ENCODE measurements at regions not wholly inside any gene's neighbourhood (a gene's known extent, or its start where the extent isn't known, plus 50 kb on each side); places are given as distances from the start of the nearest gene placed in this dataset.

GRCh38 chr9:82376677-82377232, 388.2 kb downstream of the SPATA31D1 start:
- no peaks in the 10 kb centered on the region for H3K36me3 ChIP-seq (ENCODE audit: low read depth, low read length)
- H3K9me2 ChIP-seq (replicated peaks; ENCODE audit: low read length) = no peaks in the 10 kb centered on the region
- no peak overlapping the region for H3K27ac ChIP-seq (ENCODE audit: low read length)
- no peak overlapping the region for H3K4me2 ChIP-seq (ENCODE audit: low read length)
- H3F3A ChIP-seq (ENCODE audit: low read length, unreplicated experiment) = no peaks in the 10 kb centered on the region
- no peaks in the 10 kb centered on the region for H3K27me3 ChIP-seq (ENCODE audit: low read length)
- no peaks in the 10 kb centered on the region for H4K20me1 ChIP-seq (ENCODE audit: low read length)
- no peaks in the 10 kb centered on the region for H3K79me2 ChIP-seq (ENCODE audit: low read length)
- intact Hi-C loops (cut with micrococcal nuclease) = no loop called here
- H3K9ac ChIP-seq (ENCODE audit: low read length) = no peak overlapping the region
- ChIA-PET POLR2A (ENCODE audit: unreplicated experiment) (no interaction called here), CTCF (no interaction called here)
- no peaks in the 10 kb centered on the region for H3K4me1 ChIP-seq (ENCODE audit: insufficient read depth, low read length)
- H3K9me3 ChIP-seq (ENCODE audit: low read length) = no peaks in the 10 kb centered on the region
- TF ChIP-seq EZH2 (IDR thresholded peaks at IDR 0.05; ENCODE audit: low read length, unreplicated experiment) (no peak), EZH2phosphoT487 (IDR thresholded peaks at IDR 0.05; ENCODE audit: borderline replicate concordance, low read length) (no peak), CTCF (conservative IDR thresholded peaks at IDR 0.05; ENCODE audit: low read depth, low read length) (no peak)
- no peak for DNase-seq
- BruUV-seq (replicated peaks) = no TSS peak
- no peak overlapping the region for H2AFZ ChIP-seq (ENCODE audit: low read length)
- no peak overlapping the region for H3K4me3 ChIP-seq (ENCODE audit: low read length)
- ATAC-seq = no peak

- no peaks in the 10 kb centered on the region for H3K9me3 ChIP-seq (ENCODE audit: low read length)
- intact Hi-C loops (cut with micrococcal nuclease) = no loop called here
- POLR2A ChIA-PET (ENCODE audit: unreplicated experiment) = no interaction called here
- no peaks in the 10 kb centered on the region for H3K4me1 ChIP-seq (ENCODE audit: insufficient read depth, low read length)
- H3K27ac ChIP-seq (ENCODE audit: low read length) = no peak overlapping the region
- H3K9me2 ChIP-seq (replicated peaks; ENCODE audit: low read length) = no peaks in the 10 kb centered on the region
- CTCF ChIA-PET = no interaction called here
- H3K4me3 ChIP-seq (ENCODE audit: low read length) = no peak overlapping the region
- BruUV-seq (replicated peaks) = no TSS peak
- no peak overlapping the region for H3K4me2 ChIP-seq (ENCODE audit: low read length)
- H3K9ac ChIP-seq (ENCODE audit: low read length) = no peak overlapping the region
- DNase-seq (no peak), ATAC-seq (no peak)
- no peaks in the 10 kb centered on the region for H4K20me1 ChIP-seq (ENCODE audit: low read length)
- TF ChIP-seq EZH2phosphoT487 (IDR thresholded peaks at IDR 0.05; ENCODE audit: borderline replicate concordance, low read length) (no peak), EZH2 (IDR thresholded peaks at IDR 0.05; ENCODE audit: low read length, unreplicated experiment) (no peak)
- H3K79me2 ChIP-seq (ENCODE audit: low read length) = no peaks in the 10 kb centered on the region
- H3K27me3 ChIP-seq (ENCODE audit: low read length) = no peaks in the 10 kb centered on the region
- no peaks in the 10 kb centered on the region for H3F3A ChIP-seq (ENCODE audit: low read length, unreplicated experiment)
- no peaks in the 10 kb centered on the region for H3K36me3 ChIP-seq (ENCODE audit: low read depth, low read length)
- no peak overlapping the region for H2AFZ ChIP-seq (ENCODE audit: low read length)
Observed at GRCh38 chr9:82382887-82383616, 394.5 kb downstream of the SPATA31D1 start.

GRCh38 chr9:82385633-82386032, 397.1 kb downstream of the SPATA31D1 start:
- no peak for TF ChIP-seq EZH2 (IDR thresholded peaks at IDR 0.05; ENCODE audit: low read length, unreplicated experiment)
- TF ChIP-seq CTCF (conservative IDR thresholded peaks at IDR 0.05; ENCODE audit: low read depth, low read length) = no peak
- TF ChIP-seq EZH2phosphoT487 (IDR thresholded peaks at IDR 0.05; ENCODE audit: borderline replicate concordance, low read length) = no peak
- Histone ChIP-seq H3K4me3 (ENCODE audit: low read length) (no peak overlapping the region), H3K27ac (ENCODE audit: low read length) (no peak overlapping the region), H3K9me2 (replicated peaks; ENCODE audit: low read length) (no peaks in the 10 kb centered on the region), H3K9ac (ENCODE audit: low read length) (no peak overlapping the region), H3K36me3 (ENCODE audit: low read depth, low read length) (no peaks in the 10 kb centered on the region), H3K27me3 (ENCODE audit: low read length) (no peaks in the 10 kb centered on the region), H3F3A (ENCODE audit: low read length, unreplicated experiment) (no peaks in the 10 kb centered on the region), H3K4me1 (ENCODE audit: insufficient read depth, low read length) (no peaks in the 10 kb centered on the region), H4K20me1 (ENCODE audit: low read length) (no peaks in the 10 kb centered on the region), H2AFZ (ENCODE audit: low read length) (no peak overlapping the region), H3K9me3 (ENCODE audit: low read length) (no peaks in the 10 kb centered on the region), H3K79me2 (ENCODE audit: low read length) (no peaks in the 10 kb centered on the region), H3K4me2 (ENCODE audit: low read length) (no peak overlapping the region)
- ChIA-PET CTCF (no interaction called here), POLR2A (ENCODE audit: unreplicated experiment) (no interaction called here)
- no TSS peak for BruUV-seq (replicated peaks)
- ATAC-seq = no peak
- DNase-seq = no peak
- intact Hi-C loops (cut with micrococcal nuclease) = no loop called here

Data from PC-3 (cell line).